DMS153 treated with DMSO at 0.1 percent for 48 hours (cell line): ENCODE measurements at regions not wholly inside any gene's neighbourhood (a gene's known extent, or its start where the extent isn't known, plus 50 kb on each side); places are given as distances from the start of the nearest gene placed in this dataset.

Experiments
- DNase-seq: peaks from one replicate; lab custom pipeline; 2025; ENCODE audit not compliant: unreplicated experiment; lab: John Stamatoyannopoulos, UW

GRCh38 chr1:58430421-58431275 lies 115.9 kb downstream of the OMA1 start:
- no peak for DNase-seq

GRCh38 chr1:58426918-58427317 lies 119.6 kb downstream of the OMA1 start:
- no peak for DNase-seq

- no peak for DNase-seq
These were observed 124.1 kb downstream of the OMA1 start for GRCh38 chr1:58422436-58422835.

GRCh38 chr1:58418283-58419228 lies 128.0 kb downstream of the OMA1 start:
- no peak for DNase-seq

- DNase-seq: no peak
These were observed 134.4 kb downstream of the OMA1 start for GRCh38 chr1:58412071-58412580.

- DNase-seq: no peak
These were observed 136.6 kb downstream of the OMA1 start for GRCh38 chr1:58409890-58410289.

GRCh38 chr1:58409336-58409735 lies 137.2 kb downstream of the OMA1 start:
- DNase-seq: no peak

GRCh38 chr1:58406301-58407071 lies 140.0 kb downstream of the OMA1 start:
- DNase-seq: no peak

- no peak for DNase-seq
These were observed 140.9 kb downstream of the OMA1 start for GRCh38 chr1:58405660-58406059.

- DNase-seq: no peak
These were observed 142.6 kb downstream of the OMA1 start for GRCh38 chr1:58403894-58404293.

GRCh38 chr1:58402444-58402843 lies 144.1 kb downstream of the OMA1 start:
- no peak for DNase-seq

GRCh38 chr1:58401991-58402390 lies 144.5 kb downstream of the OMA1 start:
- DNase-seq: no peak

GRCh38 chr1:58399176-58399575 lies 147.3 kb downstream of the OMA1 start:
- DNase-seq: no peak

GRCh38 chr1:58398714-58399113 lies 147.8 kb downstream of the OMA1 start:
- no peak for DNase-seq

GRCh38 chr1:58397187-58397820 lies 149.2 kb downstream of the OMA1 start:
- no peak for DNase-seq

GRCh38 chr1:58396150-58396549 lies 150.4 kb downstream of the OMA1 start:
- no peak for DNase-seq

- no peak for DNase-seq
These were observed 151.2 kb downstream of the OMA1 start for GRCh38 chr1:58395355-58395754.

- no peak for DNase-seq
These were observed 154.4 kb downstream of the OMA1 start for GRCh38 chr1:58392083-58392482.

- DNase-seq: no peak
These were observed 155.0 kb downstream of the OMA1 start for GRCh38 chr1:58391514-58391913.

- no peak for DNase-seq
These were observed 155.5 kb downstream of the OMA1 start for GRCh38 chr1:58391056-58391455.
